ENCODE measurements at regions not wholly inside any gene's neighbourhood (a gene's known extent, or its start where the extent isn't known, plus 50 kb on each side); places are given as distances from the start of the nearest gene placed in this dataset.

- TF ChIP-seq RERE (CRISPR knock-in tag; IDR thresholded peaks at IDR 0.05; ENCODE audit: low read depth) (no peak), ATF4 (CRISPR knock-in tag; IDR thresholded peaks at IDR 0.05) (no peak), ATM (IDR thresholded peaks at IDR 0.05; ENCODE audit: borderline replicate concordance) (no peak), ZNF629 (CRISPR knock-in tag; conservative IDR thresholded peaks at IDR 0.05) (no peak), ZNF598 (CRISPR knock-in tag; IDR thresholded peaks at IDR 0.05; ENCODE audit: borderline replicate concordance) (no peak), ZNF839 (CRISPR knock-in tag; IDR thresholded peaks at IDR 0.05; ENCODE audit: borderline replicate concordance) (no peak), SKI (IDR thresholded peaks at IDR 0.05; ENCODE audit: partially characterized antibody) (no peak), AKNA (CRISPR knock-in tag; IDR thresholded peaks at IDR 0.05; ENCODE audit: borderline replicate concordance) (no peak), NPAS2 (CRISPR knock-in tag; IDR thresholded peaks at IDR 0.05; ENCODE audit: borderline replicate concordance) (no peak), ZNF235 (CRISPR knock-in tag; IDR thresholded peaks at IDR 0.05; ENCODE audit: borderline replicate concordance) (no peak)
Observed at GRCh38 chr1:240720976-240721375, 109.0 kb upstream of the GREM2 start (continued).
